K562 (cell line): ENCODE measurements at regions not wholly inside any gene's neighbourhood (a gene's known extent, or its start where the extent isn't known, plus 50 kb on each side); places are given as distances from the start of the nearest gene placed in this dataset.

ENCODE experiments used
- ATAC-seq: fragments of 200-7000 bp; cut with Tn5 transposase; 3 replicates; pipeline ENCODE4 v1.9.1; 2020; ENCODE audit warnings: moderate library complexity
- BruUV-seq: library from RNA; stranded (reverse); fragments of 400-500 nt; replicated peaks from 2 replicates; lab custom pipeline; 2021; lab: Mats Ljungman, UMichigan
- CTCF ChIA-PET: fragments of 300-600 bp; formaldehyde crosslinking; extraction: SDS; loops from one replicate; lab custom pipeline; 2021; ENCODE audit warnings: low intra/inter-chr PET ratio; lab: Yijun Ruan, JAX
- POLR2A ChIA-PET: fragments of 300-600, 350-650 bp; sonication (Branson Sonifier 250); formaldehyde crosslinking; extraction: SDS; loops from one replicate; lab custom pipeline; 2021; ENCODE audit warnings: antibody characterized with exemption, inconsistent platforms; lab: Yijun Ruan, JAX
- DNase-seq, 4 experiments: peaks; one replicate each; pipeline versions ENCODE4 v3.0.0 to v3.0.0-alpha.2; 2011 to 2018; ENCODE audit warnings: low spot score in 3 of 4, mixed read lengths in 3 of 4; ENCODE audit errors: extremely low read depth in 1 of 4
- FAIRE-seq: peaks from 2 replicates; lab custom pipeline; 2011; peaks lifted over from hg19 to GRCh38; lab: Jason Lieb, UNC
- H2AFZ ChIP-seq: 2 replicates; pipeline ENCODE4 v1.6.0; 2011; ENCODE audit warnings: low read depth, low read length, control low read depth, inconsistent platforms
- H3K27ac ChIP-seq: fragments of 200-600 bp; 3 replicates; pipeline ENCODE4 v1.8.0; 2011; ENCODE audit warnings: low read depth, mild to moderate bottlenecking, control low read depth, inconsistent platforms, low read length, moderate library complexity, mixed read lengths; ENCODE audit errors: extremely low read depth
- H3K27me3 ChIP-seq, 2 experiments: fragments of 300-600 bp in 1 of 2; 2 replicates in 1 of 2; 3 replicates in 1 of 2; pipeline versions ENCODE4 v1.6.0 to v1.8.0; 2011; ENCODE audit warnings: inconsistent platforms in 2 of 2, low read length in 2 of 2, mild to moderate bottlenecking in 1 of 2, mixed read lengths in 1 of 2, moderate library complexity in 1 of 2; ENCODE audit not compliant: control insufficient read depth in 2 of 2, insufficient read depth in 2 of 2
- H3K36me3 ChIP-seq: fragments of 300-600 bp; 3 replicates; pipeline ENCODE4 v1.8.0; 2011; ENCODE audit warnings: mild to moderate bottlenecking, low read length, inconsistent platforms; ENCODE audit not compliant: control insufficient read depth, insufficient read depth
- H3K4me1 ChIP-seq, 2 experiments: fragments of 200-600 bp in 1 of 2; replicated peaks in 1 of 2; 2 replicates in 1 of 2; 3 replicates in 1 of 2; pipeline versions ENCODE4 v1.5.1 to v1.8.0; 2011; ENCODE audit warnings: inconsistent platforms in 2 of 2, low read length in 2 of 2, mild to moderate bottlenecking in 1 of 2, mixed read lengths in 1 of 2, moderate library complexity in 1 of 2; ENCODE audit not compliant: control insufficient read depth in 2 of 2, insufficient read depth in 2 of 2
- H3K4me2 ChIP-seq: 2 replicates; pipeline ENCODE4 v1.6.1; 2011; ENCODE audit warnings: low read length, control low read depth, inconsistent platforms, mixed read lengths; ENCODE audit not compliant: insufficient read depth
- H3K4me3 ChIP-seq: fragments of 200-600 bp; sonication (generic), shearing (Covaris generic); 2 replicates; pipeline ENCODE4 v1.5.1; 2016; ENCODE audit warnings: control low read depth, inconsistent platforms
- H3K79me2 ChIP-seq: fragments of 200-600 bp; 3 replicates; pipeline ENCODE4 v1.8.0; 2011; ENCODE audit warnings: low read length, inconsistent platforms; ENCODE audit not compliant: control insufficient read depth, insufficient read depth
- H3K9ac ChIP-seq, 2 experiments: 2 replicates each; pipeline versions ENCODE4 v1.6.0 to v1.6.1; 2011; ENCODE audit warnings: low read depth in 2 of 2, low read length in 2 of 2, control low read depth in 1 of 2, inconsistent platforms in 1 of 2, mild to moderate bottlenecking in 1 of 2, mixed read lengths in 1 of 2; ENCODE audit not compliant: insufficient read depth in 1 of 2
- H3K9me1 ChIP-seq: one replicate; pipeline ENCODE4 v1.6.0; 2011; ENCODE audit warnings: inconsistent platforms, mild to moderate bottlenecking, low read length, moderate library complexity; ENCODE audit not compliant: control insufficient read depth, insufficient read depth
- H3K9me3 ChIP-seq: replicated peaks from 2 replicates; pipeline ENCODE4 v1.5.1; 2011; ENCODE audit warnings: low read depth, low read length, inconsistent platforms; ENCODE audit not compliant: control insufficient read depth, insufficient read depth
- H4K20me1 ChIP-seq: replicated peaks from 2 replicates; pipeline ENCODE4 v1.6.1; 2011; ENCODE audit warnings: low read length, inconsistent platforms, mixed read lengths; ENCODE audit not compliant: control insufficient read depth, insufficient read depth
- NR2F6 ChIP-seq: fragments of 450-650 bp; formaldehyde crosslinking; IDR thresholded peaks from 2 replicates; pipeline ENCODE4 v1.4.0; 2020; ENCODE audit warnings: mild to moderate bottlenecking
- WGBS: fragments of 100-300 bp; shearing (Covaris generic); methylation state at CpG from one replicate; pipeline ENCODE4 v1.1.6; 2016; ENCODE audit warnings: low coverage, mixed read lengths; ENCODE audit not compliant: insufficient coverage; ENCODE audit errors: missing lambda C conversion rate; 5-methylcytosine and 5-hydroxymethylcytosine counted together
- in situ Hi-C: fragments of 300-500 bp; cut with MboI; formaldehyde crosslinking; loops from 4 replicates; pipeline ENCODE4 v1.15.0; 2018; ENCODE audit warnings: inconsistent platforms, mixed read lengths
- intact Hi-C: fragments of 100-400 bp; cut with micrococcal nuclease; formaldehyde crosslinking; loops from 2 replicates; pipeline ENCODE4 v1.14.2; 2022
- TF ChIP-seq, protein P1 (sequence below): sonication (generic); formaldehyde crosslinking; IDR thresholded peaks from 2 replicates; pipeline ENCODE4 v1.8.0; 2022; ENCODE audit warnings: mild to moderate bottlenecking, missing genetic modification reagents
- TF ChIP-seq, protein P2 (sequence below): fragments of 200-600 bp; sonication (generic); IDR thresholded peaks from one replicate; pipeline ENCODE4 v1.6.1; 2012; ENCODE audit warnings: mild to moderate bottlenecking, low read depth, low read length, inconsistent platforms

DNA sequence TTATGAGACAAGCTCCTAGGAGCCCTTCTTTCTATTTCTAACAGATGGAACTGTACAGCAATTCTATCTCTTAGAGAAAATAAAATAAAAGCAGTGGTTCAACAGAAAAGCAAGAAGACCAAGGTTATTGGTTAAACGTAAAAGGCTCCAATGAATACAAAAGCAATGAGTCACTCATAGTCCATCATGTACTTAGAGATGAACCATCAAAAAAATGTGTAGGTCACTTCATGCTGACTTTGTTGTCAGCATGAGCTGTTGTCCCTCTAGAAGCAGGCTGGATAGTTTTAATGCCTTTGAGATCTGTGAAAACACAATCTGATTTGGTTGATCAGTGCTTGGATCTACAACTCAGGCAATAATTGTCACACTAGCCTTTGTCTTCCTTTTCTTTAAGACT lies 378.6 kb upstream of the ANXA10 start:
- in situ Hi-C loops: no loop called here
- CTCF ChIA-PET: no interaction called here

More for the DNA sequence above, 378.6 kb upstream of the ANXA10 start:
- BruUV-seq: no TSS peak
- H4K20me1 ChIP-seq: no peaks in the 10 kb centered on the region
- TF ChIP-seq, protein P1, sequence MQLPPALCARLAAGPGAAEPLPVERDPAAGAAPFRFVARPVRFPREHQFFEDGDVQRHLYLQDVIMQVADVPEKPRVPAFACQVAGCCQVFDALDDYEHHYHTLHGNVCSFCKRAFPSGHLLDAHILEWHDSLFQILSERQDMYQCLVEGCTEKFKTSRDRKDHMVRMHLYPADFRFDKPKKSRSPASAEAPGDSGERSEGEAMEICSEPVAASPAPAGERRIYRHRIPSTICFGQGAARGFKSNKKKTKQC (CRISPR knock-in tag): no peak
- TF ChIP-seq, protein P2, sequence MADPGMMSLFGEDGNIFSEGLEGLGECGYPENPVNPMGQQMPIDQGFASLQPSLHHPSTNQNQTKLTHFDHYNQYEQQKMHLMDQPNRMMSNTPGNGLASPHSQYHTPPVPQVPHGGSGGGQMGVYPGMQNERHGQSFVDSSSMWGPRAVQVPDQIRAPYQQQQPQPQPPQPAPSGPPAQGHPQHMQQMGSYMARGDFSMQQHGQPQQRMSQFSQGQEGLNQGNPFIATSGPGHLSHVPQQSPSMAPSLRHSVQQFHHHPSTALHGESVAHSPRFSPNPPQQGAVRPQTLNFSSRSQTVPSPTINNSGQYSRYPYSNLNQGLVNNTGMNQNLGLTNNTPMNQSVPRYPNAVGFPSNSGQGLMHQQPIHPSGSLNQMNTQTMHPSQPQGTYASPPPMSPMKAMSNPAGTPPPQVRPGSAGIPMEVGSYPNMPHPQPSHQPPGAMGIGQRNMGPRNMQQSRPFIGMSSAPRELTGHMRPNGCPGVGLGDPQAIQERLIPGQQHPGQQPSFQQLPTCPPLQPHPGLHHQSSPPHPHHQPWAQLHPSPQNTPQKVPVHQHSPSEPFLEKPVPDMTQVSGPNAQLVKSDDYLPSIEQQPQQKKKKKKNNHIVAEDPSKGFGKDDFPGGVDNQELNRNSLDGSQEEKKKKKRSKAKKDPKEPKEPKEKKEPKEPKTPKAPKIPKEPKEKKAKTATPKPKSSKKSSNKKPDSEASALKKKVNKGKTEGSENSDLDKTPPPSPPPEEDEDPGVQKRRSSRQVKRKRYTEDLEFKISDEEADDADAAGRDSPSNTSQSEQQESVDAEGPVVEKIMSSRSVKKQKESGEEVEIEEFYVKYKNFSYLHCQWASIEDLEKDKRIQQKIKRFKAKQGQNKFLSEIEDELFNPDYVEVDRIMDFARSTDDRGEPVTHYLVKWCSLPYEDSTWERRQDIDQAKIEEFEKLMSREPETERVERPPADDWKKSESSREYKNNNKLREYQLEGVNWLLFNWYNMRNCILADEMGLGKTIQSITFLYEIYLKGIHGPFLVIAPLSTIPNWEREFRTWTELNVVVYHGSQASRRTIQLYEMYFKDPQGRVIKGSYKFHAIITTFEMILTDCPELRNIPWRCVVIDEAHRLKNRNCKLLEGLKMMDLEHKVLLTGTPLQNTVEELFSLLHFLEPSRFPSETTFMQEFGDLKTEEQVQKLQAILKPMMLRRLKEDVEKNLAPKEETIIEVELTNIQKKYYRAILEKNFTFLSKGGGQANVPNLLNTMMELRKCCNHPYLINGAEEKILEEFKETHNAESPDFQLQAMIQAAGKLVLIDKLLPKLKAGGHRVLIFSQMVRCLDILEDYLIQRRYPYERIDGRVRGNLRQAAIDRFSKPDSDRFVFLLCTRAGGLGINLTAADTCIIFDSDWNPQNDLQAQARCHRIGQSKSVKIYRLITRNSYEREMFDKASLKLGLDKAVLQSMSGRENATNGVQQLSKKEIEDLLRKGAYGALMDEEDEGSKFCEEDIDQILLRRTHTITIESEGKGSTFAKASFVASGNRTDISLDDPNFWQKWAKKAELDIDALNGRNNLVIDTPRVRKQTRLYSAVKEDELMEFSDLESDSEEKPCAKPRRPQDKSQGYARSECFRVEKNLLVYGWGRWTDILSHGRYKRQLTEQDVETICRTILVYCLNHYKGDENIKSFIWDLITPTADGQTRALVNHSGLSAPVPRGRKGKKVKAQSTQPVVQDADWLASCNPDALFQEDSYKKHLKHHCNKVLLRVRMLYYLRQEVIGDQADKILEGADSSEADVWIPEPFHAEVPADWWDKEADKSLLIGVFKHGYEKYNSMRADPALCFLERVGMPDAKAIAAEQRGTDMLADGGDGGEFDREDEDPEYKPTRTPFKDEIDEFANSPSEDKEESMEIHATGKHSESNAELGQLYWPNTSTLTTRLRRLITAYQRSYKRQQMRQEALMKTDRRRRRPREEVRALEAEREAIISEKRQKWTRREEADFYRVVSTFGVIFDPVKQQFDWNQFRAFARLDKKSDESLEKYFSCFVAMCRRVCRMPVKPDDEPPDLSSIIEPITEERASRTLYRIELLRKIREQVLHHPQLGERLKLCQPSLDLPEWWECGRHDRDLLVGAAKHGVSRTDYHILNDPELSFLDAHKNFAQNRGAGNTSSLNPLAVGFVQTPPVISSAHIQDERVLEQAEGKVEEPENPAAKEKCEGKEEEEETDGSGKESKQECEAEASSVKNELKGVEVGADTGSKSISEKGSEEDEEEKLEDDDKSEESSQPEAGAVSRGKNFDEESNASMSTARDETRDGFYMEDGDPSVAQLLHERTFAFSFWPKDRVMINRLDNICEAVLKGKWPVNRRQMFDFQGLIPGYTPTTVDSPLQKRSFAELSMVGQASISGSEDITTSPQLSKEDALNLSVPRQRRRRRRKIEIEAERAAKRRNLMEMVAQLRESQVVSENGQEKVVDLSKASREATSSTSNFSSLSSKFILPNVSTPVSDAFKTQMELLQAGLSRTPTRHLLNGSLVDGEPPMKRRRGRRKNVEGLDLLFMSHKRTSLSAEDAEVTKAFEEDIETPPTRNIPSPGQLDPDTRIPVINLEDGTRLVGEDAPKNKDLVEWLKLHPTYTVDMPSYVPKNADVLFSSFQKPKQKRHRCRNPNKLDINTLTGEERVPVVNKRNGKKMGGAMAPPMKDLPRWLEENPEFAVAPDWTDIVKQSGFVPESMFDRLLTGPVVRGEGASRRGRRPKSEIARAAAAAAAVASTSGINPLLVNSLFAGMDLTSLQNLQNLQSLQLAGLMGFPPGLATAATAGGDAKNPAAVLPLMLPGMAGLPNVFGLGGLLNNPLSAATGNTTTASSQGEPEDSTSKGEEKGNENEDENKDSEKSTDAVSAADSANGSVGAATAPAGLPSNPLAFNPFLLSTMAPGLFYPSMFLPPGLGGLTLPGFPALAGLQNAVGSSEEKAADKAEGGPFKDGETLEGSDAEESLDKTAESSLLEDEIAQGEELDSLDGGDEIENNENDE: no peak
- TF ChIP-seq NR2F6 (CRISPR knock-in tag): no peak
- H3K9ac ChIP-seq: no peak overlapping the region
- H3K4me2 ChIP-seq: no peak overlapping the region
- H3K4me1 ChIP-seq: no peaks in the 10 kb centered on the region
- no peak overlapping the region for H3K4me3 ChIP-seq
- no peaks in the 10 kb centered on the region for H3K36me3 ChIP-seq
- intact Hi-C loops: no loop called here
- H3K9me1 ChIP-seq: no peaks in the 10 kb centered on the region
- DNase-seq (no peak), FAIRE-seq (no peak), ATAC-seq (no peak)
- WGBS: 0% methylated on average over 1 of the region's 1 CpG
- POLR2A ChIA-PET: no interaction called here
- no peaks in the 10 kb centered on the region for H3K9me3 ChIP-seq
- no peak overlapping the region for H2AFZ ChIP-seq
- no peaks in the 10 kb centered on the region for H3K79me2 ChIP-seq
- no peaks in the 10 kb centered on the region for H3K27me3 ChIP-seq
- no peak overlapping the region for H3K27ac ChIP-seq
